PC-9 (cell line): ENCODE measurements at regions not wholly inside any gene's neighbourhood (a gene's known extent, or its start where the extent isn't known, plus 50 kb on each side); places are given as distances from the start of the nearest gene placed in this dataset.

ENCODE experiments used
- BruUV-seq: library from RNA; stranded (reverse); fragments of 400-500 nt; replicated peaks from 2 replicates; lab custom pipeline; 2021; lab: Mats Ljungman, UMichigan
- CTCF ChIA-PET: fragments of 300-600 bp; sonication (Branson Sonifier 250); formaldehyde crosslinking; loops from one replicate; lab custom pipeline; 2022; ENCODE audit warnings: antibody characterized with exemption; lab: Charles Lee
- POLR2A ChIA-PET: fragments of 300-600 bp; sonication (Branson Sonifier 250); formaldehyde crosslinking; loops from one replicate; lab custom pipeline; 2022; ENCODE audit warnings: antibody characterized with exemption; ENCODE audit not compliant: unreplicated experiment; lab: Charles Lee
- DNase-seq, 2 experiments: peaks; one replicate each; pipeline versions ENCODE4 v3.0.0 to v3.0.0-alpha.2; 2015 to 2022; ENCODE audit warnings: mixed read lengths in 1 of 2
- H2AFZ ChIP-seq: fragments of 200-600 bp; sonication (generic); 2 replicates; pipeline ENCODE4 v1.8.1; 2017; ENCODE audit warnings: antibody characterized with exemption
- H3F3A ChIP-seq: fragments of 200-600 bp; sonication (generic); 2 replicates; pipeline ENCODE4 v1.8.1; 2017; ENCODE audit warnings: antibody characterized with exemption, mild to moderate bottlenecking, low read depth; ENCODE audit not compliant: insufficient read depth
- H3K27ac ChIP-seq: fragments of 200-600 bp; sonication (generic); 2 replicates; pipeline ENCODE4 v1.6.1; 2016; ENCODE audit warnings: mixed run types
- H3K27me3 ChIP-seq: fragments of 200-600 bp; sonication (generic); 2 replicates; pipeline ENCODE4 v1.6.1; 2016; ENCODE audit warnings: low read depth, mixed run types; ENCODE audit not compliant: insufficient read depth
- H3K36me3 ChIP-seq: fragments of 200-600 bp; sonication (generic); 2 replicates; pipeline ENCODE4 v1.6.1; 2016; ENCODE audit warnings: low read depth, mixed run types
- H3K4me1 ChIP-seq: fragments of 200-600 bp; sonication (generic); replicated peaks from 2 replicates; pipeline ENCODE4 v1.6.1; 2016; ENCODE audit warnings: mixed run types; ENCODE audit not compliant: insufficient read depth
- H3K4me2 ChIP-seq: fragments of 200-600 bp; sonication (generic); 2 replicates; pipeline ENCODE4 v1.6.1; 2017; ENCODE audit warnings: mixed run types
- H3K4me3 ChIP-seq: fragments of 200-600 bp; sonication (generic); 2 replicates; pipeline ENCODE4 v1.6.1; 2016; ENCODE audit warnings: mixed run types
- H3K79me2 ChIP-seq: fragments of 200-600 bp; sonication (generic); 2 replicates; pipeline ENCODE4 v1.6.1; 2017; ENCODE audit warnings: low read depth, mixed run types
- H3K9me2 ChIP-seq: fragments of 200-600 bp; sonication (generic); 2 replicates; pipeline ENCODE4 v1.8.1; 2017; ENCODE audit warnings: mild to moderate bottlenecking; ENCODE audit not compliant: insufficient read depth
- H3K9me3 ChIP-seq: fragments of 200-600 bp; sonication (generic); 2 replicates; pipeline ENCODE4 v1.8.1; 2016; ENCODE audit warnings: low read depth; ENCODE audit not compliant: insufficient read depth
- H4K20me1 ChIP-seq: fragments of 200-600 bp; sonication (generic); 2 replicates; pipeline ENCODE4 v1.8.1; 2017; ENCODE audit not compliant: insufficient read depth
- CTCF ChIP-seq: fragments of 200-600 bp; sonication (generic); conservative IDR thresholded peaks from 2 replicates; pipeline ENCODE4 v1.6.1; 2017; ENCODE audit warnings: mixed run types, antibody characterized with exemption, mild to moderate bottlenecking, moderate library complexity
- EZH2 ChIP-seq: fragments of 200-600 bp; sonication (generic); IDR thresholded peaks from 2 replicates; pipeline ENCODE4 v1.8.0; 2017; ENCODE audit warnings: antibody characterized with exemption, low read depth
- intact Hi-C: fragments of 100-400 bp; cut with micrococcal nuclease; formaldehyde crosslinking; loops from one replicate; pipeline ENCODE4 v1.10.0; 2022; ENCODE audit not compliant: unreplicated experiment

GRCh38 chrX:88584283-88584682 lies 162.7 kb upstream of the CPXCR1 start:
- H3K27ac ChIP-seq: no peak overlapping the region
- POLR2A ChIA-PET: no interaction called here
- no peak overlapping the region for H3K4me3 ChIP-seq
- no TSS peak for BruUV-seq
- intact Hi-C loops: no loop called here
- no peaks in the 10 kb centered on the region for H4K20me1 ChIP-seq
- CTCF ChIA-PET: no interaction called here
- no peaks in the 10 kb centered on the region for H3K79me2 ChIP-seq
- no peaks in the 10 kb centered on the region for H3K9me3 ChIP-seq
- no peaks in the 10 kb centered on the region for H3K4me1 ChIP-seq
- no peak overlapping the region for H2AFZ ChIP-seq
- TF ChIP-seq EZH2: no peak
- H3K9me2 ChIP-seq: no peaks in the 10 kb centered on the region
- H3K27me3 ChIP-seq: no peaks in the 10 kb centered on the region
- no peak for DNase-seq
- H3F3A ChIP-seq: no peaks in the 10 kb centered on the region
- H3K4me2 ChIP-seq: no peak overlapping the region
- H3K36me3 ChIP-seq: no peaks in the 10 kb centered on the region

- Histone ChIP-seq H2AFZ (no peak overlapping the region), H3K36me3 (no peaks in the 10 kb centered on the region), H3K79me2 (no peaks in the 10 kb centered on the region), H3F3A (no peaks in the 10 kb centered on the region), H4K20me1 (no peaks in the 10 kb centered on the region), H3K9me3 (no peaks in the 10 kb centered on the region), H3K9me2 (no peaks in the 10 kb centered on the region), H3K27me3 (no peaks in the 10 kb centered on the region), H3K4me3 (no peak overlapping the region), H3K4me1 (no peaks in the 10 kb centered on the region), H3K4me2 (no peak overlapping the region), H3K27ac (no peak overlapping the region)
- intact Hi-C loops: no loop called here
- ChIA-PET CTCF (no interaction called here), POLR2A (no interaction called here)
- DNase-seq: no peak
- TF ChIP-seq CTCF (no peak), EZH2 (no peak)
- BruUV-seq: no TSS peak
Measured at GRCh38 chrX:88586317-88586716, 160.7 kb upstream of the CPXCR1 start.

- no peak for TF ChIP-seq CTCF
- CTCF ChIA-PET: no interaction called here
- no peaks in the 10 kb centered on the region for H3K9me2 ChIP-seq
- H3K4me2 ChIP-seq: no peak overlapping the region
- H3K4me1 ChIP-seq: no peaks in the 10 kb centered on the region
- intact Hi-C loops: no loop called here
- POLR2A ChIA-PET: no interaction called here
- H3K9me3 ChIP-seq: no peaks in the 10 kb centered on the region
- H3F3A ChIP-seq: no peaks in the 10 kb centered on the region
- H3K27ac ChIP-seq: no peak overlapping the region
- no peaks in the 10 kb centered on the region for H4K20me1 ChIP-seq
- no peaks in the 10 kb centered on the region for H3K27me3 ChIP-seq
- no peaks in the 10 kb centered on the region for H3K79me2 ChIP-seq
- DNase-seq: no peak
- no TSS peak for BruUV-seq
- no peaks in the 10 kb centered on the region for H3K36me3 ChIP-seq
- H3K4me3 ChIP-seq: no peak overlapping the region
- no peak overlapping the region for H2AFZ ChIP-seq
Measured at GRCh38 chrX:88603237-88603636, 143.8 kb upstream of the CPXCR1 start.

- no peak overlapping the region for H2AFZ ChIP-seq
- CTCF ChIA-PET: no interaction called here
Measured at GRCh38 chrX:88604433-88605221, 142.4 kb upstream of the CPXCR1 start.

More at GRCh38 chrX:88604433-88605221, 142.4 kb upstream of the CPXCR1 start:
- H4K20me1 ChIP-seq: no peaks in the 10 kb centered on the region
- no peaks in the 10 kb centered on the region for H3K9me2 ChIP-seq
- H3K27ac ChIP-seq: no peak overlapping the region
- no peak for DNase-seq
- no peak overlapping the region for H3K4me3 ChIP-seq
- no peaks in the 10 kb centered on the region for H3F3A ChIP-seq
- TF ChIP-seq CTCF: no peak
- no peak for TF ChIP-seq EZH2
- H3K4me2 ChIP-seq: no peak overlapping the region
- H3K9me3 ChIP-seq: no peaks in the 10 kb centered on the region
- BruUV-seq: no TSS peak
- no peaks in the 10 kb centered on the region for H3K4me1 ChIP-seq
- POLR2A ChIA-PET: no interaction called here
- no peaks in the 10 kb centered on the region for H3K27me3 ChIP-seq
- H3K36me3 ChIP-seq: no peaks in the 10 kb centered on the region
- H3K79me2 ChIP-seq: no peaks in the 10 kb centered on the region
- intact Hi-C loops: no loop called here
